Right lobe of liver (tissue), 4 donors: ENCODE measurements at regions not wholly inside any gene's neighbourhood (a gene's known extent, or its start where the extent isn't known, plus 50 kb on each side); places are given as distances from the start of the nearest gene placed in this dataset.

Source experiments
- CTCF ChIP-seq, 4 donors: fragments of 200-600 bp in 3 of 4; fragments of 450-650 bp in 1 of 4; IDR thresholded peaks; one replicate each; pipeline versions ENCODE4 v1.5.1 to v1.8.0; 2016 to 2022; ENCODE audit warnings: antibody characterized with exemption in 4 of 4, mild to moderate bottlenecking in 2 of 4
- POLR2A ChIP-seq: fragments of 450-650 bp; IDR thresholded peaks from one replicate; pipeline ENCODE4 v1.6.1; 2017; ENCODE audit warnings: antibody characterized with exemption, mild to moderate bottlenecking
- donor health status: DM: no; HTN: no; CAD: no.
- donor health status: DM: no; HTN: no; CAD: no.
- donor health status: DM: no; HTN: yes; CAD: no.

GRCh38 chr2:122692400-122693083 is 937.1 kb downstream of the TSN start:
- TF ChIP-seq CTCF (IDR thresholded peaks at IDR 0.05) (no peak), POLR2A (no peak)
